Activated T-cell treated with anti-CD3 and anti-CD28 coated beads, Interleukin-2, amount 50 U/mL, for 72 hours (primary cell): ENCODE measurements at regions not wholly inside any gene's neighbourhood (a gene's known extent, or its start where the extent isn't known, plus 50 kb on each side); places are given as distances from the start of the nearest gene placed in this dataset.
"Not testable (repeated sequence)": the region's sequence is repeated elsewhere in the genome, so short reads cannot be mapped to it uniquely, and the experiment has no call there.

Experiments
- ATAC-seq, 2 donors: fragments of 150-1000 bp; cut with Tn5 transposase; replicated peaks in 1 of 2; 2 replicates each; pipeline ENCODE4 v1.10.0; 2021; ENCODE audit warnings: moderate library complexity in 2 of 2, mild to moderate bottlenecking in 1 of 2
- DNase-seq, 2 donors: peaks; one replicate each; pipeline ENCODE4 v3.0.0; 2021 to 2022; ENCODE audit warnings: mixed read lengths in 1 of 2
- H3K27ac Mint-ChIP-seq: one replicate; pipeline ENCODE4 v1.8.0; 2022; ENCODE audit warnings: mild to moderate bottlenecking, moderate library complexity, mixed read lengths
- H3K27me3 Mint-ChIP-seq: one replicate; pipeline ENCODE4 v1.8.0; 2022; ENCODE audit warnings: low read depth, mixed read lengths
- H3K36me3 Mint-ChIP-seq, 2 donors: one replicate each; pipeline ENCODE4 v1.8.0; 2022; ENCODE audit warnings: mixed read lengths in 2 of 2, mild to moderate bottlenecking in 1 of 2; ENCODE audit not compliant: insufficient read depth in 2 of 2
- H3K4me1 Mint-ChIP-seq: one replicate; pipeline ENCODE4 v1.8.0; 2022; ENCODE audit warnings: low read depth, mixed read lengths
- H3K4me3 Mint-ChIP-seq, 2 donors: one replicate each; pipeline ENCODE4 v1.8.0; 2022; ENCODE audit warnings: mild to moderate bottlenecking in 2 of 2, mixed read lengths in 2 of 2, moderate library complexity in 2 of 2
- H3K9me3 Mint-ChIP-seq, 2 donors: one replicate each; pipeline ENCODE4 v1.8.0; 2022; ENCODE audit warnings: mixed read lengths in 2 of 2

DNA sequence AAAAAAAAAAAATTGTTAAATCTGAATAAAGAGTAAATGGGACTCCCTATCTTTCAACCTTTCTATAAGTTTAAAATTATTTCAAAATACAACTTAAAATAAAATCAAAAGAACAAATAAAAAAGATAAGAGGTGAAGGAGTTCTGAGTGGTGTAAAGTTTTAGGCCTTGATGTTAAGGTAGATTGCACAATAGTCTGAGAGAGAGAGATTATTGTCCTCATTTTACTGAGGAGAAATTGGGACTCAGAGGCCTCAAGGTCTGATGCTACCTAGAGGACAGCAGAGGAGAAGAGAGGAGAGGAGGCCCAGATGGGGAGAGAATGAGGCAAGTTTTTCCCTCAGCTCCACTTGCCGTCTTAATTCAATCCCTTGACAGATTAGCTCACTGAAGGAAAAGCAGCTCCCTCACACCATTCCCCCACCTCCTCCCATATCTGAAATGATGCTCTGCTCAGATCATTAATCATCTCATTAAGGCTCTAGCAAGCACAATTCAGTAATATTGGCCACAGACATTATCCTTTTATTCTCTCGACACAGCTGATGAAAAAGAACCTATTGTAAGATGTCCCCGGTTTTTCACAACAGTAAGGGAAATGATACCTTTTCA, 106.3 kb upstream of the PTPN13 start:
- H3K36me3 Mint-ChIP-seq, result no peaks in the 10 kb centered on the region
- H3K4me3 Mint-ChIP-seq, result no peak overlapping the region
- no peaks in the 10 kb centered on the region for H3K27me3 Mint-ChIP-seq
- H3K4me1 Mint-ChIP-seq, result peaks cover 4% of the 10 kb centered on the region
- DNase-seq, result no peak
- no peak for ATAC-seq
- H3K9me3 Mint-ChIP-seq, result no peaks in the 10 kb centered on the region
- no peak overlapping the region for H3K27ac Mint-ChIP-seq

- no peak overlapping the region for H3K4me3 Mint-ChIP-seq
- H3K27ac Mint-ChIP-seq, result no peak overlapping the region
- ATAC-seq (no peak), DNase-seq (no peak)
- H3K4me1 Mint-ChIP-seq, result no peaks in the 10 kb centered on the region
- H3K9me3 Mint-ChIP-seq, result no peaks in the 10 kb centered on the region
- H3K27me3 Mint-ChIP-seq, result no peaks in the 10 kb centered on the region
- no peaks in the 10 kb centered on the region for H3K36me3 Mint-ChIP-seq
Observed at GRCh38 chr4:86493460-86493859, 100.7 kb upstream of the PTPN13 start.

DNA sequence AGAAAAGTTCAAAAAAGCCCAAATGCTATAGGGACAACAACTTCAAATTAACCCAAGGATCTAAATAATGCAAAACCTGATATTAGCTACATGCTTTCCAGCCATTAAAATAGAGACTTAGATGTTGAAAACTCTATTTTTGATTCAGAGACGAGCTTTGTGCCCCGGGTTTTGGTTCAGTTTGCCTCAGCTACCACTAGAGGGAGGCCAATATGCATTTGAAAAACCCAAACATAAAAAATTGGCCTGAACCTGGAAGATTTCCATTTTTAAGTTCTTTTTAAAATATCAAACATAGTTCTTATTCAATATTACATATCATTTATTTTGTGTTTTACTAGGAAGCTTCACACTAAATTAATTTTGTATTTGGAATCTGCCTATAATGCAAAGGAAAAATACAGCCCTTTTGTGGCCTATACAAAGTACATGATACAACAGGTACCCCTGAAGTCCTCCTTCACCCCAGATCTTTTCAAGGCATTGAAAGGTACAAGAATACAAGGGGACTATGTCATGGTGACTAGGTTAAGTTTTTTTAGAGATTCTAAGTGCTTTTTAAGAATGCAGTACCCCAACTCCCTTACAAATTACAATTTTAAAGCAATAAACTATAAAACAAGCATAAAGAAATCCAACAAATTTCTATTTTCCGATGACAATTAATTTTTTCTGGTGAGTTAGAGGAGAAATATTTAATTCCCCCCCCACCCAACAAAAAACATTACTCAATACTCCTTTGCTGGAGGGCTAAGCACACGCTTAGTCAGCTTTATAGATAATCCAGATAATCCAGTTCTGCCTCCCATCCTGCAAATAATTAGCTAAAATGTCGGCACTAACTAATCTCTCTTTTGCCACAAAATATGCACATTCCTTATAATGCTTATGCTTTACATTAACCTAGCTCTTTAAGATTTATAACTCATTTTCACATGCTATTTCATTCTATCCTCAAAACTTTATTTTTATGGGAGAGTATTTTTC, 97.7 kb upstream of the PTPN13 start:
- Mint-ChIP-seq H3K4me3 (no peak overlapping the region), H3K9me3 (no peaks in the 10 kb centered on the region), H3K27me3 (no peaks in the 10 kb centered on the region), H3K36me3 (no peaks in the 10 kb centered on the region), H3K4me1 (no peaks in the 10 kb centered on the region), H3K27ac (no peak overlapping the region)
- DNase-seq (peak; percentile 12 to 20), ATAC-seq (no peak)

- no peaks in the 10 kb centered on the region for H3K9me3 Mint-ChIP-seq
- ATAC-seq (no peak), DNase-seq (no peak)
- no peak overlapping the region for H3K4me3 Mint-ChIP-seq
- no peaks in the 10 kb centered on the region for H3K4me1 Mint-ChIP-seq
- no peak overlapping the region for H3K27ac Mint-ChIP-seq
- no peaks in the 10 kb centered on the region for H3K36me3 Mint-ChIP-seq
- H3K27me3 Mint-ChIP-seq, result no peaks in the 10 kb centered on the region
Observed at GRCh38 chr4:86497131-86497530, 97.0 kb upstream of the PTPN13 start.

DNA sequence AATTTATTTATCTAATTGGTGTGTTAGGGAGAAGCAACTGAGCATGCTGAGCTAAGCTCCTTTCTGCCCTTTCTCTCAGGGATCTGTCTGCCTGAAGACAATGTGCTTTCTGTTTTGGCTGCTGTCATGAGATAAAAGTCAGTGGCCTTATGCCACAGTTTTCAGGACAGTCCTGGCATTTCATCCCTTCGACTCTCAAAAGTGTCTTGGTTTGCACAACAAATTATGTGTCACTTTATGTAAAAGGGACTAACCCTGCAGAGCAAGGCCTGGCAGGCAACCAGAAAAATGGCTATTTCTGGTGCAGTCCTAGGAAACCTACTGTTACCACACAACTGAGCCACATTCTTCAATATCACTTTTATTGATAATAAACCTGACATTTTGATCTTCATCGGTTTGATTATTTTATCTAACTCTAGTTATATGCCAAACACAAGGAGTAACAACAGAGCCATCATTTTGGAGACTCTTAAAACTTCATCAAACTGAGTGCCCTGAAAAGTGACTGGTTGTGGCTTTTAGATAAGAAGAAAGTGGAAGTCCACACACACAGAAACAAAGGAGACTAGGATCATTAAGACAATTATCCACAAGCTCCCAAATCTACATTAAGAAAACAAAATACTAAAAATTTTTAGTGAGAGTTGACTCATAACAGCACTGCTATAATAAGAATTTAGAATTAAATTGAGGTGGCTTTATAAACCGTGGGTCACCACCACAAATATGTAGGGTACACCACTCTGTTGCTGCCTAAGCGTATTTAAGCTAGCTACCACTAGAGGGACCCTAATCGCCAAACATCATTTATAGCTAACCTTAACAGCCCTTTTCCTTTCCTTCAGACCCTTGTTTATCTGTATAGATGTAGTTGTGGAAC, 95.9 kb upstream of the PTPN13 start:
- Mint-ChIP-seq H3K36me3 (no peaks in the 10 kb centered on the region), H3K4me1 (no peaks in the 10 kb centered on the region), H3K27me3 (peaks cover 5% of the 10 kb centered on the region), H3K9me3 (no peaks in the 10 kb centered on the region), H3K4me3 (no peak overlapping the region), H3K27ac (no peak overlapping the region)
- DNase-seq, result peak in 1 of 2 donors; percentile 22
- peak; percentile 68 to 71 for ATAC-seq

DNA sequence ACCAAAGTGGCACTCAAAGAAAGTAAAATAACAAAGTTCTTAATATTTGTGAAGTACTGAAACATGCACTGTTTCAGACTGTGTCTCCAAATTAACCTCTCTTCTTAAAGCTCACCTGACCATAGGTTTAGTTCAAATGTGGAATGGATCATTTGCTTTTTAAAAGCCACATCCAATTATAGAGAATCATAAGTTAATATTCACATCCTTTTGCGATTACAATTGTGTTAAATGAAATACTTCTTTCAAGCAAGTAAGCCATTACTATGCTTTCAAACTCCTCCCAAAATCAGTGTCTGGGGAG, 95.3 kb upstream of the PTPN13 start:
- peaks cover 8% of the 10 kb centered on the region for H3K27me3 Mint-ChIP-seq
- ATAC-seq (peak in 1 of 2 donors; percentile 15), DNase-seq (no peak)
- no peak overlapping the region for H3K4me3 Mint-ChIP-seq
- H3K4me1 Mint-ChIP-seq, result no peaks in the 10 kb centered on the region
- H3K36me3 Mint-ChIP-seq, result no peaks in the 10 kb centered on the region
- H3K27ac Mint-ChIP-seq, result no peak overlapping the region
- no peaks in the 10 kb centered on the region for H3K9me3 Mint-ChIP-seq

DNA sequence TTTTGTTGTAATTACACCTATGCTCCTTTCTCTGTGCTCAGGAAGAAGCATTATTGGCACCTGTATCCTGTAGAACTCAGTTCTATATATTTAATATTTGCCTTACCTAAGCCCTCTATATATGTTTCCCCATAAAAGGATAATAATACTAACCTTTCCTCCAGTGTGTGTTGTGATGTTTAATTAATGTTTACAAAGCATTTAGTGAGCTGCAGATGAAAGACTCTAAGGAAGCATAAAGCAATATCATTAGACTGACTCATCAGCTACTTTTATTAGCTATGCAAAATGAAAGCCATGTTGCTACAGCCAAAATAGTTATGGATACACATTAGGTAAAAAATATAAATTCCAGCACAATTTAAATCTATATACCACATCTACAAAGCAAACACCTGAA, 93.6 kb upstream of the PTPN13 start:
- no peaks in the 10 kb centered on the region for H3K36me3 Mint-ChIP-seq
- DNase-seq (no peak), ATAC-seq (no peak)
- H3K27ac Mint-ChIP-seq, result no peak overlapping the region
- no peaks in the 10 kb centered on the region for H3K9me3 Mint-ChIP-seq
- no peaks in the 10 kb centered on the region for H3K4me1 Mint-ChIP-seq
- H3K4me3 Mint-ChIP-seq, result no peak overlapping the region
- peaks cover 8% of the 10 kb centered on the region for H3K27me3 Mint-ChIP-seq

DNA sequence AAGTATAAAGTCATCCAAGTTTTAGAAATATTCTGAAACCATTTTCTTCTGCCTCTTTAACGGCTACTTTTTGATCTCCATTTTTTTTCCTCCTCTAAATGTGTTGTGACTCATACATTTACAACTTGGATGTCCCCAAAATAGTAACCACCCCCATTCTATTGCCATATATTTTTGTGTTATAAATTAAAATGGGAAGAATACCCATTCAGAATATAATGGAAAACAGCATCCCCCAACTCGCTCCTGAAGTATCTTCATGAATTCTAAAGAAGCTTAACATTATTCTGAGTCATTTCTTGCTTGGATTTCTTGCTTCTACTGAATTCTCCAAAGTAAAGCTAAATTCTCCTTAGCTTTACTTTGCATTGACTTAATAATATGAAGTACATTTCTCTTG, 92.0 kb upstream of the PTPN13 start:
- ATAC-seq (no peak), DNase-seq (no peak)
- H3K4me3 Mint-ChIP-seq, result no peak overlapping the region
- H3K27ac Mint-ChIP-seq, result no peak overlapping the region
- H3K27me3 Mint-ChIP-seq, result peaks cover 8% of the 10 kb centered on the region
- H3K36me3 Mint-ChIP-seq, result no peaks in the 10 kb centered on the region
- H3K4me1 Mint-ChIP-seq, result no peaks in the 10 kb centered on the region
- H3K9me3 Mint-ChIP-seq, result no peaks in the 10 kb centered on the region

- DNase-seq (no peak), ATAC-seq (no peak)
- no peak overlapping the region for H3K4me3 Mint-ChIP-seq
- no peaks in the 10 kb centered on the region for H3K9me3 Mint-ChIP-seq
- H3K27ac Mint-ChIP-seq, result no peak overlapping the region
- H3K4me1 Mint-ChIP-seq, result no peaks in the 10 kb centered on the region
- peaks cover 8% of the 10 kb centered on the region for H3K27me3 Mint-ChIP-seq
- H3K36me3 Mint-ChIP-seq, result no peaks in the 10 kb centered on the region
Observed at GRCh38 chr4:86506591-86506990, 87.5 kb upstream of the PTPN13 start.

DNA sequence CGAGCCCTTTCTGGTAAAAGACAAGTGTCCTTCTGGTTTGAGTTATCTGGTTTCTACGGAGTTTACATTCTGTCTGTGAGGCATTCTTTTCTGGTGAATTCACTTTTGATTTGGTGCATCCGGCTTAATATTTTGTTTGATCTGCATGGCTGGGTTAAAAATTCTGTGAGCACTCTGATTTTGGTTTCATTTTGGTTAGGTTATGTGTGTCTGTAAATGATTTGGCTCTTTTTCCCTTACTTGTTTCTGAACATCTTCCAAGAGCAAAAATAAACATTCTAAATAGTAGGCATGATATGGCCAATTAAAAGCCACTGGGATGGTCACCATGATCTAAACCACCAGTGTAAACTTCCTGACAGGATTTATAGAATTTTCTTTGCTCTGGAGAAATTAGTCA, 85.7 kb upstream of the PTPN13 start:
- no peaks in the 10 kb centered on the region for H3K9me3 Mint-ChIP-seq
- ATAC-seq (no peak), DNase-seq (no peak)
- H3K4me1 Mint-ChIP-seq, result no peaks in the 10 kb centered on the region
- peak overlapping the region; percentile 7 for H3K27ac Mint-ChIP-seq
- peaks cover 1% of the 10 kb centered on the region for H3K27me3 Mint-ChIP-seq
- H3K4me3 Mint-ChIP-seq, result peak overlapping the region in 1 of 2 donors; percentile 5
- H3K36me3 Mint-ChIP-seq, result no peaks in the 10 kb centered on the region

DNA sequence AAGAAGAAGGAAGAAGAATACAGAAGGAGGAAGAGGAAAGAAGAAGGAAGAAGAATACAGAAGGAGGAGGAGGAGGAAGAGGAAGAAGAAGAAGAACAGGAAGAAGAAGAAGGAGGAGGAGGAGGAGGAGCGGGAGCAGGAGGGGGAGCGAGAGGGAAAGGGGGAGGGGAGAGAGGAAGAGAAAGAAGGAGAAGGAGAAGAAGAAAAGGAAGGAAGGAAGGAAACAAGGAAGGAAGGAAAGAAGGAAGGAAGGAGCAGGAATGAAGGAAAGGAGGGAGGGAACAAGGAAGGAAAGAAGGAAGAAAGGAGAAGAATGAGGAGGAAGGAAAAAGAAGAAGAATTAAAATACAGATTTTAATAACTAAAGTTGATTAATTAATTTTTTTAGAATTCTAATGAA, 82.5 kb upstream of the PTPN13 start:
- Mint-ChIP-seq H3K27me3 (no peaks in the 10 kb centered on the region), H3K4me1 (no peaks in the 10 kb centered on the region), H3K27ac (no peak overlapping the region), H3K36me3 (no peaks in the 10 kb centered on the region), H3K9me3 (no peaks in the 10 kb centered on the region), H3K4me3 (no peak overlapping the region)
- DNase-seq (no peak), ATAC-seq (no peak)

DNA sequence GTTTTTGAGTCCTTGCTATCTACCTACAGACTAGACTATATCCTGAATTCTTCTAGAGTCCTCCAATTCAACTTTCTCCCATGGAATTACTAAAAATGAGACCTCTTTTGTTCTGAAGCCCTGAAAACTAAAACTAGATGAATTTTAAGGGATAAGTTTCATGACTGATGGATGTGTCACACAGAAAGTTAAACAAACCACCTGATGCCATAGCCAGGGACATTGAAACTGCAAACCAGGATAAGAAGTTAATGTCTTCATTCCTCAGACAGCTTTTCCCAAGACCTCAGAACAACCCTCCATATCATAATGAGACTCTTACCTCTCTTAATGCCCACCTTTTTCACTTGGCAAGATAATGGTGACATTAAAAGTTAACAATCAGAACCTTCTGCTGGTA, 81.5 kb upstream of the PTPN13 start:
- Mint-ChIP-seq H3K27ac (no peak overlapping the region), H3K27me3 (no peaks in the 10 kb centered on the region), H3K4me1 (no peaks in the 10 kb centered on the region), H3K4me3 (no peak overlapping the region), H3K9me3 (no peaks in the 10 kb centered on the region), H3K36me3 (no peaks in the 10 kb centered on the region)
- no peak for ATAC-seq
- no peak for DNase-seq

DNA sequence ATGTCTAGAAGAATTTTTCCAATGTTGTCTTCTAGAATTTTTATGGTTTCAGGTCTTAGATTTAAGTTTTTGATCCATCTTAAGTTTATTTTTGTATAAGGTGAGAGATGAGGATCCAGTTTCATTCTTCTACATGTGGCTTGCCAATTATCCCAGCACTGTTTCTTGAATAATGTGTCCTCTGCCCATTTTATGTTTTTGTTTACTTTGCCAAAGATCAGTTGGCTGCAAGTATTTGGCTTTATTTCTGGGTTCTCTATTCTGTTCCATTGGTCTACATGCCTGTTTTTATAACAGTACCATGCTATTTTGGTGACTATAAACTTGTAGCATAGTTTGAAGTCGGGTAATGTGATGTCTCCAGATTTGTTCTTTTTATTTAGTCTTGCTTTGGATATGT, 78.2 kb upstream of the PTPN13 start:
- not testable (repeated sequence) for ATAC-seq, H3K4me1 Mint-ChIP-seq, H3K27me3 Mint-ChIP-seq, H3K4me3 Mint-ChIP-seq, H3K36me3 Mint-ChIP-seq, H3K9me3 Mint-ChIP-seq, DNase-seq
- H3K27ac Mint-ChIP-seq, result peak overlapping the region; percentile 69
